Peyer's patch (tissue), 4 donors: ENCODE measurements at regions not wholly inside any gene's neighbourhood (a gene's known extent, or its start where the extent isn't known, plus 50 kb on each side); places are given as distances from the start of the nearest gene placed in this dataset.

Experiments
- DNase-seq, 3 donors: peaks; one replicate each; pipeline ENCODE4 v3.0.0-alpha.2; 2017 to 2019
- H3K27ac ChIP-seq, 4 donors: fragments of 200-600 bp; sonication (generic); one replicate each; pipeline ENCODE4 v1.5.1; 2016 to 2019
- H3K27me3 ChIP-seq, 2 donors: fragments of 200-600 bp; sonication (generic); one replicate each; pipeline ENCODE4 v1.5.1; 2019
- H3K36me3 ChIP-seq, 3 donors: fragments of 200-600 bp; sonication (generic); one replicate each; pipeline ENCODE4 v1.5.1; 2016 to 2019
- H3K4me1 ChIP-seq, 4 donors: fragments of 200-600 bp; sonication (generic); one replicate each; pipeline ENCODE4 v1.5.1; 2016 to 2019
- H3K4me3 ChIP-seq, 4 donors: fragments of 200-600 bp; sonication (generic); 1 replicate in 3 of 4; 2 replicates in 1 of 4; pipeline ENCODE4 v1.5.1; 2016 to 2019; ENCODE audit warnings: mild to moderate bottlenecking in 1 of 4
- H3K9me3 ChIP-seq, 4 donors: fragments of 200-600 bp; sonication (generic); one replicate each; pipeline ENCODE4 v1.5.1; 2016 to 2019; ENCODE audit warnings: mild to moderate bottlenecking in 1 of 4
- CTCF ChIP-seq, 6 experiments: fragments of 450-650 bp in 4 of 6; fragments of 200-600 bp in 2 of 6; sonication (generic) in 1 of 6; IDR thresholded peaks; one replicate each; pipeline ENCODE4 v1.5.1; 2017 to 2019; ENCODE audit warnings: antibody characterized with exemption in 6 of 6, mild to moderate bottlenecking in 3 of 6, moderate library complexity in 1 of 6
- POLR2A ChIP-seq, 2 donors: fragments of 450-650 bp; IDR thresholded peaks; one replicate each; pipeline ENCODE4 v1.5.1; 2017; ENCODE audit warnings: antibody characterized with exemption in 2 of 2, mild to moderate bottlenecking in 2 of 2, moderate library complexity in 2 of 2

GRCh38 chr5:33011801-33012200 lies 300.7 kb downstream of the NPR3 start:
- Histone ChIP-seq H3K27ac (no peak overlapping the region), H3K9me3 (peaks cover 0 to 6% (median 0%) of the 10 kb centered on the region in 4 donors), H3K36me3 (no peaks in the 10 kb centered on the region), H3K4me3 (no peak overlapping the region), H3K27me3 (no peaks in the 10 kb centered on the region), H3K4me1 (no peaks in the 10 kb centered on the region)
- TF ChIP-seq POLR2A (IDR thresholded peaks at IDR 0.05) (no peak), CTCF (IDR thresholded peaks at IDR 0.05) (no peak)
- DNase-seq = no peak

GRCh38 chr5:33023649-33024048 lies 312.5 kb downstream of the NPR3 start:
- Histone ChIP-seq H3K4me3 (no peak overlapping the region), H3K27me3 (no peaks in the 10 kb centered on the region), H3K4me1 (no peaks in the 10 kb centered on the region), H3K9me3 (no peaks in the 10 kb centered on the region), H3K36me3 (no peaks in the 10 kb centered on the region), H3K27ac (no peak overlapping the region)
- no peak for DNase-seq
- no peak for TF ChIP-seq POLR2A (IDR thresholded peaks at IDR 0.05)
- no peak for TF ChIP-seq CTCF (IDR thresholded peaks at IDR 0.05)

- Histone ChIP-seq H3K4me1 (no peaks in the 10 kb centered on the region), H3K27me3 (no peaks in the 10 kb centered on the region), H3K36me3 (no peaks in the 10 kb centered on the region), H3K4me3 (no peak overlapping the region), H3K9me3 (no peaks in the 10 kb centered on the region), H3K27ac (no peak overlapping the region)
- no peak for DNase-seq
- TF ChIP-seq POLR2A (IDR thresholded peaks at IDR 0.05) (no peak), CTCF (IDR thresholded peaks at IDR 0.05) (no peak)
Measured at GRCh38 chr5:33032271-33033070, 321.4 kb downstream of the NPR3 start.

- no peaks in the 10 kb centered on the region for H3K9me3 ChIP-seq
- no peak overlapping the region for H3K27ac ChIP-seq
- H3K36me3 ChIP-seq = no peaks in the 10 kb centered on the region
- TF ChIP-seq POLR2A (IDR thresholded peaks at IDR 0.05) (no peak), CTCF (IDR thresholded peaks at IDR 0.05) (no peak)
- DNase-seq = no peak
- H3K4me1 ChIP-seq = no peaks in the 10 kb centered on the region
- H3K27me3 ChIP-seq = no peaks in the 10 kb centered on the region
- no peak overlapping the region for H3K4me3 ChIP-seq
Measured at GRCh38 chr5:33033516-33033915, 322.4 kb downstream of the NPR3 start.

DNA sequence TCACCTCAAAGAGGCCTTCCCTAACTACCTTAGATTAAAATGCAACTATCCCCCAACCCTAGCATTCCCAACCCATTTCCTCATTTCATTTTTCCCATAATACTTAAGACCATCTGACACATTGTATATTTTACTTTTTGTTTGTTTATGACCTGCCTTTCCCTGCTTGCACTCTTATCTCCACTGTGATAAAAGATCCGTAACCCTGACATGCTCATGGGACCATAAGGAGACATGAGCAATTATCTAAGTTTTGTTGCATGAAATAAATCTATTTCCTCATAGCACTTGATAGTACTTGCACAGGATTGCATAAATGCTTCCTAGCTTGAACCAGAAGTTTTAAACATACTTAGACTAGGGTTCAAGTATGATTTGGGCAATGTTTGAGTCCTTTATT lies 323.7 kb downstream of the NPR3 start:
- DNase-seq = no peak
- Histone ChIP-seq H3K9me3 (no peaks in the 10 kb centered on the region), H3K27ac (no peak overlapping the region), H3K4me1 (no peaks in the 10 kb centered on the region), H3K27me3 (no peaks in the 10 kb centered on the region), H3K36me3 (no peaks in the 10 kb centered on the region), H3K4me3 (no peak overlapping the region)
- TF ChIP-seq POLR2A (IDR thresholded peaks at IDR 0.05) (no peak), CTCF (IDR thresholded peaks at IDR 0.05) (no peak)
